ENCODE measurements at regions not wholly inside any gene's neighbourhood (a gene's known extent, or its start where the extent isn't known, plus 50 kb on each side); places are given as distances from the start of the nearest gene placed in this dataset.

DNA sequence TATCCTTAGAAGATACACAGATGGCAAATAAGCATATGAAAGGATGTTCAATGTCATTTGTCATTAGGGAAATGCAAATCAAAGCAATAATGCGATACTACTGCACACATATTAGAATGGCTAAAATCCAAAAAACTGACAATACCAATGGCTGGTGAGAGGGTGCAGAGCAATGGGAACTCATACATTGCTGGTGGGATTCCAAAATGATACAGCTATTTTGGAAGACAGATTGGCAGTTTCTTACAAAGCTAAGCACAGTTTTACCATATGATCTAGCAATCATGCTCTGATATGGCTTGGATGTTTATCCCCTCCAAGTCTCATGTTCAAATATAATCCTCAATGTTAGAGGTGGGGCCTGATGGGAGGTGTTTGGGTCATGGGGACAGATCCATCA, 122.6 kb downstream of the KCTD15 start:
- ChIA-PET CTCF (no interaction called here), POLR2A (ENCODE audit: low non-redundant PET) (no interaction called here)
- H3K27me3 ChIP-seq (replicated peaks; ENCODE audit: insufficient read depth, low read depth, low read length, poor library complexity), result peaks cover 4% of the 10 kb centered on the region
- H3K27ac ChIP-seq (ENCODE audit: low read depth, low read length, poor library complexity, severe bottlenecking), result no peak overlapping the region
- no peak for TF ChIP-seq CTCF (conservative IDR thresholded peaks at IDR 0.05; ENCODE audit: low read depth, low read length)
- no peak for TF ChIP-seq EZH2 (IDR thresholded peaks at IDR 0.05; ENCODE audit: borderline replicate concordance, low read depth, low read length, poor library complexity, severe bottlenecking)
- H3K9me3 ChIP-seq (ENCODE audit: low read depth, low read length, poor library complexity, severe bottlenecking), result no peaks in the 10 kb centered on the region
- DNase-seq (ENCODE audit: low spot score), result no peak
- no peak overlapping the region for H3K4me3 ChIP-seq (ENCODE audit: low read depth, low read length, poor library complexity, severe bottlenecking)
- intact Hi-C loops (cut with micrococcal nuclease; ENCODE audit: unreplicated experiment), result no loop called here
- H3K4me1 ChIP-seq (ENCODE audit: insufficient read depth, low read length, poor library complexity, severe bottlenecking), result no peaks in the 10 kb centered on the region
- H3K36me3 ChIP-seq (ENCODE audit: insufficient read depth, low read length, poor library complexity, severe bottlenecking), result no peaks in the 10 kb centered on the region
- no TSS peak for BruUV-seq (replicated peaks)

DNA sequence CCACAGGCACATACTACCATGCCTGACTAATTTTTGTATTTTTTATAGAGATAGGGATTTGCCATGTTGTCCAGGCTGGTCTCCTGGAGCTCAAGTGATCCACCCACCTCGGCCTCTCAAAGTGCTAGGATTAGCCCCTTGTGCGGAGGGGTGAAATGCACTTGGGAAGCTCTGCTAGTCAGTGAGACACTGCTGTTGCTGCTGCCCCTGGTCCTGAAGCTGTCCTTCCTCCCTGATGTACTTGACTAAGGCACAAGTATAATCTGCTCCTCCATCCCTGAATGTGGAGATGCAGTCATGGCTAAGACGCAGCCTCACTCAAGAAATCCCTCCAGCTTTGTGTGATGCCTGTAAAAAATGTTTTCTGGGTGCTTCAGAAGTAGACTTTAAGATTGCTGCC, 124.5 kb downstream of the KCTD15 start:
- TF ChIP-seq CTCF (conservative IDR thresholded peaks at IDR 0.05; ENCODE audit: low read depth, low read length) (no peak), EZH2 (IDR thresholded peaks at IDR 0.05; ENCODE audit: borderline replicate concordance, low read depth, low read length, poor library complexity, severe bottlenecking) (no peak)
- BruUV-seq (replicated peaks), result no TSS peak
- no peak for DNase-seq (ENCODE audit: low spot score)
- POLR2A ChIA-PET (ENCODE audit: low non-redundant PET), result no interaction called here
- H3K27me3 ChIP-seq (replicated peaks; ENCODE audit: insufficient read depth, low read depth, low read length, poor library complexity), result peaks cover 3% of the 10 kb centered on the region
- CTCF ChIA-PET, result no interaction called here
- intact Hi-C loops (cut with micrococcal nuclease; ENCODE audit: unreplicated experiment), result no loop called here
- no peak overlapping the region for H3K27ac ChIP-seq (ENCODE audit: low read depth, low read length, poor library complexity, severe bottlenecking)
- no peaks in the 10 kb centered on the region for H3K4me1 ChIP-seq (ENCODE audit: insufficient read depth, low read length, poor library complexity, severe bottlenecking)
- H3K4me3 ChIP-seq (ENCODE audit: low read depth, low read length, poor library complexity, severe bottlenecking), result no peak overlapping the region
- no peaks in the 10 kb centered on the region for H3K9me3 ChIP-seq (ENCODE audit: low read depth, low read length, poor library complexity, severe bottlenecking)
- no peaks in the 10 kb centered on the region for H3K36me3 ChIP-seq (ENCODE audit: insufficient read depth, low read length, poor library complexity, severe bottlenecking)

DNA sequence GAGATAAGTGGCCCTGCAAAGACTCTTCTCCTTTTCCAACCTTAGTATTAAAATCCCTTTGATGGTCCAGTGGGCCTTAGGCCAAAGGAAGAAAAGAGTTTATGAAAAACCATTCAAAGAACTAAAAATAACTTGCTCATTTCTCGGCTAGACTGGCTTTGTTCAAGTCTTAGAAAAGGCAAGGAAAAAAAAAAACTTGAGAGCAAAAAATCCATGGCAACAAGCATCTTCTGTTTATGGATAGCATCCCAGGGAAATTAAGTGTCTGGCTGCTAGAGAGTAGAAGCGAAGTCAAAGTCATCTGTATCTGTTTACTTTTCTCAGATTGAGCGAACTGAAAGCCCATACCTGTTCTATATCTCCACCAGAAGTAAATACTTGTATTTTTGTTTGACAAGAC, 129.6 kb downstream of the KCTD15 start:
- no peaks in the 10 kb centered on the region for H3K36me3 ChIP-seq (ENCODE audit: insufficient read depth, low read length, poor library complexity, severe bottlenecking)
- no peak for TF ChIP-seq EZH2 (IDR thresholded peaks at IDR 0.05; ENCODE audit: borderline replicate concordance, low read depth, low read length, poor library complexity, severe bottlenecking)
- TF ChIP-seq CTCF (conservative IDR thresholded peaks at IDR 0.05; ENCODE audit: low read depth, low read length), result no peak
- intact Hi-C loops (cut with micrococcal nuclease; ENCODE audit: unreplicated experiment), result no loop called here
- no peaks in the 10 kb centered on the region for H3K9me3 ChIP-seq (ENCODE audit: low read depth, low read length, poor library complexity, severe bottlenecking)
- no peak for DNase-seq (ENCODE audit: low spot score)
- no peaks in the 10 kb centered on the region for H3K4me1 ChIP-seq (ENCODE audit: insufficient read depth, low read length, poor library complexity, severe bottlenecking)
- H3K27ac ChIP-seq (ENCODE audit: low read depth, low read length, poor library complexity, severe bottlenecking), result no peak overlapping the region
- ChIA-PET POLR2A (ENCODE audit: low non-redundant PET) (no interaction called here), CTCF (no interaction called here)
- BruUV-seq (replicated peaks), result no TSS peak
- H3K4me3 ChIP-seq (ENCODE audit: low read depth, low read length, poor library complexity, severe bottlenecking), result no peak overlapping the region
- H3K27me3 ChIP-seq (replicated peaks; ENCODE audit: insufficient read depth, low read depth, low read length, poor library complexity), result peaks cover 4% of the 10 kb centered on the region

Measured in A673 (cell line).